IMR-90 (cell line): ENCODE measurements at regions not wholly inside any gene's neighbourhood (a gene's known extent, or its start where the extent isn't known, plus 50 kb on each side); places are given as distances from the start of the nearest gene placed in this dataset.

Source experiments
- ATAC-seq: fragments of 200-7000 bp; cut with Tn5 transposase; 2 replicates; pipeline ENCODE4 v1.9.1; 2020; ENCODE audit warnings: low read depth, mild to moderate bottlenecking, moderate library complexity
- BruUV-seq: library from RNA; stranded (reverse); fragments of 400-500 nt; replicated peaks from 2 replicates; lab custom pipeline; 2021; lab: Mats Ljungman, UMichigan
- CTCF ChIA-PET: fragments of 300-600 bp; formaldehyde crosslinking; extraction: SDS; loops from one replicate; lab custom pipeline; 2021; ENCODE audit warnings: antibody characterized with exemption; lab: Yijun Ruan, JAX
- POLR2A ChIA-PET: fragments of 300-600 bp; sonication (Branson Sonifier 250); formaldehyde crosslinking; loops from one replicate; lab custom pipeline; 2022; ENCODE audit warnings: antibody characterized with exemption; ENCODE audit not compliant: unreplicated experiment; lab: Charles Lee
- DNase-seq: peaks from one replicate; pipeline ENCODE4 v3.0.0; 2013
- H2AFZ ChIP-seq: replicated peaks from 2 replicates; pipeline ENCODE3; 2013; ENCODE audit warnings: low read length, mild to moderate bottlenecking; ENCODE audit not compliant: poor library complexity
- H2AK5ac ChIP-seq: 2 replicates; pipeline ENCODE4 v1.6.1; 2013; ENCODE audit warnings: low read depth, low read length, inconsistent platforms
- H2AK9ac ChIP-seq: replicated peaks from 2 replicates; pipeline ENCODE3; 2013; ENCODE audit warnings: mild to moderate bottlenecking, low read depth, low read length, moderate library complexity; ENCODE audit not compliant: poor library complexity
- H2BK120ac ChIP-seq: 2 replicates; pipeline ENCODE4 v1.6.1; 2013; ENCODE audit warnings: low read depth, low read length, inconsistent platforms
- H2BK15ac ChIP-seq: 3 replicates; pipeline ENCODE4 v1.6.1; 2013; ENCODE audit warnings: low read depth, low read length, inconsistent platforms
- H2BK20ac ChIP-seq: 2 replicates; pipeline ENCODE4 v1.6.1; 2013; ENCODE audit warnings: low read depth, mild to moderate bottlenecking, inconsistent platforms, low read length, moderate library complexity
- H2BK5ac ChIP-seq: 2 replicates; pipeline ENCODE4 v1.6.1; 2013; ENCODE audit warnings: mild to moderate bottlenecking, low read depth, low read length, inconsistent platforms; ENCODE audit not compliant: poor library complexity, severe bottlenecking
- H3K14ac ChIP-seq: replicated peaks from 2 replicates; pipeline ENCODE4 v1.6.1; 2013; ENCODE audit warnings: low read depth, low read length, inconsistent platforms
- H3K18ac ChIP-seq: 2 replicates; pipeline ENCODE4 v1.6.1; 2013; ENCODE audit warnings: low read depth, low read length, control low read depth
- H3K23ac ChIP-seq: 2 replicates; pipeline ENCODE4 v1.6.1; 2013; ENCODE audit warnings: low read depth, low read length, inconsistent platforms
- H3K27ac ChIP-seq: 2 replicates; pipeline ENCODE4 v1.5.1; 2013; ENCODE audit warnings: mild to moderate bottlenecking, control low read depth, low read length; ENCODE audit not compliant: insufficient read depth
- H3K27me3 ChIP-seq: 2 replicates; pipeline ENCODE4 v1.6.1; 2013; ENCODE audit warnings: low read length; ENCODE audit not compliant: control insufficient read depth, insufficient read depth
- H3K36me3 ChIP-seq: 2 replicates; pipeline ENCODE4 v1.6.1; 2013; ENCODE audit warnings: low read length, mixed read lengths; ENCODE audit not compliant: control insufficient read depth, insufficient read depth
- H3K4ac ChIP-seq: 2 replicates; pipeline ENCODE4 v1.6.1; 2013; ENCODE audit warnings: low read depth, low read length, inconsistent platforms
- H3K4me1 ChIP-seq: 2 replicates; pipeline ENCODE4 v1.6.1; 2013; ENCODE audit warnings: low read length, mixed read lengths; ENCODE audit not compliant: control insufficient read depth, insufficient read depth
- H3K4me2 ChIP-seq: 2 replicates; pipeline ENCODE4 v1.6.1; 2013; ENCODE audit warnings: low read depth, mild to moderate bottlenecking, control low read depth, low read length, moderate library complexity
- H3K4me3 ChIP-seq: 2 replicates; pipeline ENCODE4 v1.5.1; 2013; ENCODE audit warnings: low read depth, mild to moderate bottlenecking, control low read depth, low read length, moderate library complexity; ENCODE audit not compliant: insufficient read depth
- H3K56ac ChIP-seq: 2 replicates; pipeline ENCODE4 v1.6.1; 2013; ENCODE audit warnings: low read length, inconsistent platforms; ENCODE audit not compliant: insufficient read depth; ENCODE audit errors: extremely low read depth
- H3K79me1 ChIP-seq, 2 experiments: 2 replicates each; pipeline ENCODE4 v1.6.1; 2013; ENCODE audit warnings: low read length in 2 of 2, inconsistent platforms in 1 of 2, low read depth in 1 of 2
- H3K9ac ChIP-seq: 2 replicates; pipeline ENCODE4 v1.6.1; 2013; ENCODE audit warnings: low read depth, low read length, control low read depth
- H3K9me1 ChIP-seq: 2 replicates; pipeline ENCODE4 v1.6.1; 2013; ENCODE audit warnings: low read length, inconsistent platforms; ENCODE audit not compliant: insufficient read depth
- H3K9me3 ChIP-seq: 2 replicates; pipeline ENCODE4 v1.6.1; 2013; ENCODE audit warnings: low read length; ENCODE audit not compliant: control insufficient read depth, insufficient read depth
- H4K20me1 ChIP-seq: 2 replicates; pipeline ENCODE4 v1.6.1; 2013; ENCODE audit warnings: low read length, inconsistent platforms; ENCODE audit not compliant: insufficient read depth
- H4K5ac ChIP-seq: 2 replicates; pipeline ENCODE4 v1.6.1; 2013; ENCODE audit warnings: mild to moderate bottlenecking, low read depth, low read length, control low read depth
- H4K8ac ChIP-seq, 2 experiments: 2 replicates each; pipeline ENCODE4 v1.6.1; 2013; ENCODE audit warnings: low read depth in 2 of 2, low read length in 2 of 2, control low read depth in 1 of 2, inconsistent platforms in 1 of 2
- H4K91ac ChIP-seq: 2 replicates; pipeline ENCODE4 v1.6.1; 2013; ENCODE audit warnings: low read depth, low read length, inconsistent platforms; ENCODE audit not compliant: insufficient read depth
- CEBPB ChIP-seq: IDR thresholded peaks from 2 replicates; pipeline ENCODE4 v1.6.1; 2012; ENCODE audit warnings: low read depth, low read length, improper control_type of control experiment
- CTCF ChIP-seq: conservative IDR thresholded peaks from 2 replicates; pipeline ENCODE4 v1.5.1; 2012; ENCODE audit warnings: mild to moderate bottlenecking, low read depth, low read length, improper control_type of control experiment
- ELK1 ChIP-seq: fragments of 150-350 bp; IDR thresholded peaks from 2 replicates; pipeline ENCODE4 v1.6.1; 2016; ENCODE audit warnings: low read depth, mild to moderate bottlenecking, low read length, moderate library complexity, borderline replicate concordance
- MAFK ChIP-seq: IDR thresholded peaks from 2 replicates; pipeline ENCODE4 v1.6.1; 2012; ENCODE audit warnings: low read depth, low read length, improper control_type of control experiment
- MXI1 ChIP-seq: IDR thresholded peaks from 2 replicates; pipeline ENCODE4 v1.6.1; 2012; ENCODE audit warnings: low read depth, mild to moderate bottlenecking, low read length, moderate library complexity, borderline replicate concordance
- NFE2L2 ChIP-seq: fragments of 150-350 bp; IDR thresholded peaks from 2 replicates; pipeline ENCODE4 v1.6.1; 2016; ENCODE audit warnings: low read depth, mild to moderate bottlenecking, low read length
- POLR2A ChIP-seq: IDR thresholded peaks from 2 replicates; pipeline ENCODE4 v1.6.1; 2012; ENCODE audit warnings: mild to moderate bottlenecking, low read depth, low read length
- RFX5 ChIP-seq: IDR thresholded peaks from 2 replicates; pipeline ENCODE4 v1.8.0; 2012; ENCODE audit warnings: low read depth, mild to moderate bottlenecking, low read length, moderate library complexity
- USF2 ChIP-seq: fragments of 150-350 bp; IDR thresholded peaks from 2 replicates; pipeline ENCODE4 v1.6.1; 2017; ENCODE audit warnings: mild to moderate bottlenecking, antibody characterized with exemption, low read length, low read depth
- WGBS, 2 experiments: methylation state at CpG; one replicate each; pipeline versions ENCODE4 v1.1.5 to v1.1.7; 2013; ENCODE audit warnings: missing lambda C conversion rate in 2 of 2; ENCODE audit not compliant: insufficient read length in 1 of 2; ENCODE audit errors: extremely low coverage in 2 of 2; 5-methylcytosine and 5-hydroxymethylcytosine counted together
- dilution Hi-C: fragments of 300-500 bp; cut with HindIII; formaldehyde crosslinking; loops from one replicate; pipeline ENCODE4 v1.14.3; 2018; ENCODE audit warnings: low sequenced_read_pairs; ENCODE audit not compliant: unreplicated experiment
- in situ Hi-C: fragments of 300-500 bp; cut with MboI; formaldehyde crosslinking; loops from 3 replicates; pipeline ENCODE4 v1.14.3; 2019; ENCODE audit warnings: low sequenced_read_pairs, inconsistent platforms, mixed read lengths
- intact Hi-C: fragments of 100-400 bp; cut with micrococcal nuclease; formaldehyde crosslinking; loops from 2 replicates; pipeline ENCODE4 v1.10.0; 2022

GRCh38 chr2:128625421-128625820, 306.8 kb upstream of the HS6ST1 start:
- Histone ChIP-seq H3K27me3 (peaks cover 3% of the 10 kb centered on the region), H4K5ac (no peak overlapping the region; the same call in 1 of the 2 replicates), H3K9ac (no peak overlapping the region), H2BK120ac (no peak overlapping the region), H3K36me3 (no peaks in the 10 kb centered on the region), H2AFZ (no peak overlapping the region), H3K4ac (no peak overlapping the region), H3K79me1 (no peaks in the 10 kb centered on the region), H4K20me1 (no peaks in the 10 kb centered on the region), H2BK15ac (0 out of 3 replicates have a peak overlapping the region, but pooled peaks have one; percentile 75), H3K4me2 (no peak overlapping the region), H3K14ac (no peak overlapping the region), H4K91ac (no peak overlapping the region; the same call in 1 of the 2 replicates), H2AK5ac (peak overlapping the region; percentile 11; the same call in 1 of the 2 replicates), H3K9me1 (peaks cover 28% of the 10 kb centered on the region), H3K4me1 (peaks cover 34% of the 10 kb centered on the region), H3K9me3 (no peaks in the 10 kb centered on the region), H3K27ac (no peak overlapping the region), H3K23ac (no peak overlapping the region), H2BK20ac (no peak overlapping the region), H4K8ac (no peak overlapping the region), H3K4me3 (no peak overlapping the region), H3K18ac (peak overlapping the region; percentile 2; the same call in 1 of the 2 replicates), H2AK9ac (no peak overlapping the region), H2BK5ac (no peak overlapping the region), H3K56ac (no peak overlapping the region)
- DNase-seq, result no peak
- ChIA-PET POLR2A (no interaction called here), CTCF (no interaction called here)
- no peak for ATAC-seq
- intact Hi-C loops, result no loop called here
- BruUV-seq, result no TSS peak
- in situ Hi-C loops, result loop anchor here (10.0 kb wide), 1 partner anchor 301 kb away; no protein-coding TSS in a partner anchor
- TF ChIP-seq MXI1 (no peak), RFX5 (no peak), NFE2L2 (no peak), USF2 (no peak), CEBPB (no peak), CTCF (no peak), ELK1 (no peak), MAFK (no peak), POLR2A (no peak)
- WGBS, 2 experiments, result 96% methylated on average over 4 of the region's 8 CpGs; no CpG with 5 or more reads in 1 of the 2 experiments
- dilution Hi-C loops, result no loop called here
